PFSK-1 (cell line): ENCODE measurements at regions not wholly inside any gene's neighbourhood (a gene's known extent, or its start where the extent isn't known, plus 50 kb on each side); places are given as distances from the start of the nearest gene placed in this dataset.

ENCODE experiments used
- FOXP2 ChIP-seq: optimal IDR thresholded peaks from 2 replicates; pipeline ENCODE3; 2011; ENCODE audit warnings: borderline replicate concordance, control low read depth, inconsistent platforms; ENCODE audit not compliant: insufficient read depth; ENCODE audit errors: extremely low read length, extremely low read depth
- POLR2AphosphoS5 ChIP-seq: IDR thresholded peaks from 2 replicates; pipeline ENCODE4 v1.6.1; 2012; ENCODE audit warnings: low read depth, mild to moderate bottlenecking, control low read depth, low read length, moderate library complexity
- REST ChIP-seq, 2 experiments: IDR thresholded peaks; 2 replicates each; pipeline versions ENCODE4 v1.6.1 to v1.8.0; 2011 to 2012; ENCODE audit warnings: low read depth in 2 of 2, low read length in 2 of 2, control low read depth in 1 of 2, inconsistent platforms in 1 of 2, mild to moderate bottlenecking in 1 of 2, moderate library complexity in 1 of 2; ENCODE audit not compliant: insufficient read depth in 1 of 2
- SIN3A ChIP-seq: IDR thresholded peaks from 2 replicates; pipeline ENCODE4 v1.6.1; 2012; ENCODE audit warnings: mild to moderate bottlenecking, low read length, moderate library complexity, borderline replicate concordance; ENCODE audit not compliant: insufficient read depth
- TAF1 ChIP-seq: IDR thresholded peaks from 2 replicates; pipeline ENCODE4 v1.6.1; 2012; ENCODE audit warnings: low read length, control low read depth, borderline replicate concordance; ENCODE audit not compliant: insufficient read depth

- no peak for TF ChIP-seq POLR2AphosphoS5
- no peak for TF ChIP-seq TAF1
- TF ChIP-seq REST (IDR thresholded peaks at IDR 0.05; ENCODE audit: insufficient read depth in 1 of 2, low read depth in 2 of 2, low read length in 2 of 2): no peak
Measured at GRCh38 chr6:30804333-30804732, 60.0 kb upstream of the IER3 start.

GRCh38 chr6:30802731-30803130 is 58.4 kb upstream of the IER3 start:
- no peak for TF ChIP-seq FOXP2
- no peak for TF ChIP-seq REST (IDR thresholded peaks at IDR 0.05; ENCODE audit: insufficient read depth in 1 of 2, low read depth in 2 of 2, low read length in 2 of 2)
- TF ChIP-seq POLR2AphosphoS5: no peak
- TF ChIP-seq TAF1: no peak
- TF ChIP-seq SIN3A: no peak

- no peak for TF ChIP-seq FOXP2
- TF ChIP-seq SIN3A: no peak
- no peak for TF ChIP-seq REST (IDR thresholded peaks at IDR 0.05; ENCODE audit: insufficient read depth in 1 of 2, low read depth in 2 of 2, low read length in 2 of 2)
- TF ChIP-seq POLR2AphosphoS5: no peak
- no peak for TF ChIP-seq TAF1
Measured at GRCh38 chr6:30801950-30802349, 57.6 kb upstream of the IER3 start.

GRCh38 chr6:30800871-30801270 is 56.5 kb upstream of the IER3 start:
- TF ChIP-seq TAF1: no peak
- TF ChIP-seq REST (IDR thresholded peaks at IDR 0.05; ENCODE audit: insufficient read depth in 1 of 2, low read depth in 2 of 2, low read length in 2 of 2): 0 out of 4 replicates have a peak, but pooled peaks of 1 of the 2 experiments have one; percentile 33

- no peak for TF ChIP-seq POLR2AphosphoS5
- no peak for TF ChIP-seq FOXP2
- no peak for TF ChIP-seq TAF1
- TF ChIP-seq REST (IDR thresholded peaks at IDR 0.05; ENCODE audit: insufficient read depth in 1 of 2, low read depth in 2 of 2, low read length in 2 of 2): no peak
- no peak for TF ChIP-seq SIN3A
Measured at GRCh38 chr6:30799210-30799609, 54.9 kb upstream of the IER3 start.
